HepG2 (cell line): ENCODE measurements at regions not wholly inside any gene's neighbourhood (a gene's known extent, or its start where the extent isn't known, plus 50 kb on each side); places are given as distances from the start of the nearest gene placed in this dataset.

ENCODE experiments used
- GATA4 ChIP-seq: sonication (generic); IDR thresholded peaks from 2 replicates; pipeline ENCODE4 v1.6.1; 2016; ENCODE audit warnings: antibody characterized with exemption, low read depth, borderline replicate concordance
- HMG20A ChIP-seq: IDR thresholded peaks from 2 replicates; pipeline ENCODE4 v1.6.1; 2016; ENCODE audit warnings: borderline replicate concordance
- KLF11 ChIP-seq: IDR thresholded peaks from 2 replicates; pipeline ENCODE4 v1.6.1; 2016; ENCODE audit warnings: missing compliant biosample characterization
- MAFG ChIP-seq: sonication (generic); formaldehyde crosslinking; IDR thresholded peaks from 2 replicates; pipeline ENCODE4 v1.5.1; 2020; ENCODE audit warnings: mild to moderate bottlenecking, missing genetic modification reagents
- NCOA2 ChIP-seq: sonication (generic); formaldehyde crosslinking; IDR thresholded peaks from 2 replicates; pipeline ENCODE4 v1.8.0; 2022; ENCODE audit warnings: inconsistent platforms
- POLR2AphosphoS5 ChIP-seq: IDR thresholded peaks from 2 replicates; pipeline ENCODE4 v1.6.1; 2012; ENCODE audit warnings: low read depth, low read length
- SAP130 ChIP-seq: IDR thresholded peaks from 2 replicates; pipeline ENCODE4 v1.6.1; 2016; ENCODE audit warnings: low read depth
- TEAD3 ChIP-seq: optimal IDR thresholded peaks from 2 replicates; pipeline ENCODE3; 2016; ENCODE audit warnings: borderline replicate concordance
- ZFX ChIP-seq: sonication (generic); formaldehyde crosslinking; IDR thresholded peaks from 2 replicates; pipeline ENCODE4 v1.4.0; 2020; ENCODE audit warnings: mild to moderate bottlenecking, low read depth, missing genetic modification reagents, moderate library complexity
- TF ChIP-seq, protein P1 (sequence below): sonication (generic); formaldehyde crosslinking; IDR thresholded peaks from 2 replicates; pipeline ENCODE4 v1.4.0; 2020; ENCODE audit warnings: missing genetic modification reagents
- TF ChIP-seq, protein P2 (sequence below): sonication (generic); formaldehyde crosslinking; IDR thresholded peaks from 2 replicates; pipeline ENCODE4 v1.4.0; 2020; ENCODE audit warnings: low read depth, mild to moderate bottlenecking, missing genetic modification reagents
- TF ChIP-seq, protein P3 (sequence below): sonication (generic); formaldehyde crosslinking; IDR thresholded peaks from 2 replicates; pipeline ENCODE4 v1.4.0; 2020; ENCODE audit warnings: missing genetic modification reagents, borderline replicate concordance
- TF ChIP-seq, protein P4 (sequence below): IDR thresholded peaks from 2 replicates; pipeline ENCODE4 v1.6.1; 2016; ENCODE audit warnings: missing compliant biosample characterization, missing genetic modification reagents, borderline replicate concordance
- TF ChIP-seq, protein P5 (sequence below): sonication (generic); formaldehyde crosslinking; IDR thresholded peaks from 2 replicates; pipeline ENCODE4 v1.9.0; 2022; ENCODE audit warnings: missing genetic modification reagents, mild to moderate bottlenecking, borderline replicate concordance
- TF ChIP-seq, protein P6 (sequence below): sonication (generic); formaldehyde crosslinking; IDR thresholded peaks from 2 replicates; pipeline ENCODE4 v1.5.1; 2020; ENCODE audit warnings: missing genetic modification reagents, mild to moderate bottlenecking, borderline replicate concordance
- TF ChIP-seq, protein P7 (sequence below): IDR thresholded peaks from 2 replicates; pipeline ENCODE4 v1.6.1; 2016; ENCODE audit warnings: missing genetic modification reagents, missing compliant biosample characterization

DNA sequence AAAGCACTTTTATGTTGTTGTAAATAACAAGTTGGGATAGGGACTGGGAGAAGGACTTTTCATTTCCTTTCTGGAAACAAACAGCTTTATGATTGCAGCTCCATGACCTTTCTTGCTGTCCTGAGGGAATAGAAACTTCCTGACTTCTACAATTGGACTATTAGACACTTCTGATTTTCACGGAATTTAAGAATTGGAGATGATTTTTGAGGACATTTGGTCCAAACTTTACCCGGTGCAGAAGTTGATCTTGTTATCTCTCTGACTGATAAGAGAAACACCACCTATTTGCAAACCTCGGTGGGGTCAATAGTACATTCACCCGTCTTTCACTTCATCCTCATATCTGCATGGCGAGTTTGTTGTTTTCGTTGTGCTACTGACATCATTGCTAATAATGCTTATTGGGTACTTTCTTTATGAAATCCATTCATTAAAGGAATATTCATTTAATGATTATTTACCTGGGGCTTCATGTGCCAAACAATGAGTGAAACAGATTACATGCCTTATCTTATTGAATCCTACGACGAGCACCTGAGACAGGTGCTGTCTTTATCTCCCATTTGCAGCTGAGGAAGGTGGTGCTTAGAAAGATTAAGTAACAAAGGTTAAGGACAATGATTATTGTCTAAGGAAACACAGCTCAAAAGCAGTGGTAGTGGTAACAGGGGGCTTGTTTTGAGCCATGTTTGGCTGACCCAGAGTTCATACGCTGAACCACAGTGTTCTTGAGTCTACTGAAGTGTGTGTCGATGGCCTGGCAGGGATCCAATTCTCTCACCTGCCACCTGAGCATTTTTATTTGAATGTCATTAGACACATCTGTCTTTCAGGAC lies 176.9 kb upstream of the FAM20A start (continued):
- TF ChIP-seq, protein P1, sequence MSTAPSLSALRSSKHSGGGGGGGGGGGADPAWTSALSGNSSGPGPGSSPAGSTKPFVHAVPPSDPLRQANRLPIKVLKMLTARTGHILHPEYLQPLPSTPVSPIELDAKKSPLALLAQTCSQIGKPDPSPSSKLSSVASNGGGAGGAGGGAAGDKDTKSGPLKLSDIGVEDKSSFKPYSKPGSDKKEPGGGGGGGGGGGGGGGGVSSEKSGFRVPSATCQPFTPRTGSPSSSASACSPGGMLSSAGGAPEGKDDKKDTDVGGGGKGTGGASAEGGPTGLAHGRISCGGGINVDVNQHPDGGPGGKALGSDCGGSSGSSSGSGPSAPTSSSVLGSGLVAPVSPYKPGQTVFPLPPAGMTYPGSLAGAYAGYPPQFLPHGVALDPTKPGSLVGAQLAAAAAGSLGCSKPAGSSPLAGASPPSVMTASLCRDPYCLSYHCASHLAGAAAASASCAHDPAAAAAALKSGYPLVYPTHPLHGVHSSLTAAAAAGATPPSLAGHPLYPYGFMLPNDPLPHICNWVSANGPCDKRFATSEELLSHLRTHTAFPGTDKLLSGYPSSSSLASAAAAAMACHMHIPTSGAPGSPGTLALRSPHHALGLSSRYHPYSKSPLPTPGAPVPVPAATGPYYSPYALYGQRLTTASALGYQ (CRISPR knock-in tag): peak; percentile 54; the same call in 1 of the 2 replicates
- TF ChIP-seq, protein P2, sequence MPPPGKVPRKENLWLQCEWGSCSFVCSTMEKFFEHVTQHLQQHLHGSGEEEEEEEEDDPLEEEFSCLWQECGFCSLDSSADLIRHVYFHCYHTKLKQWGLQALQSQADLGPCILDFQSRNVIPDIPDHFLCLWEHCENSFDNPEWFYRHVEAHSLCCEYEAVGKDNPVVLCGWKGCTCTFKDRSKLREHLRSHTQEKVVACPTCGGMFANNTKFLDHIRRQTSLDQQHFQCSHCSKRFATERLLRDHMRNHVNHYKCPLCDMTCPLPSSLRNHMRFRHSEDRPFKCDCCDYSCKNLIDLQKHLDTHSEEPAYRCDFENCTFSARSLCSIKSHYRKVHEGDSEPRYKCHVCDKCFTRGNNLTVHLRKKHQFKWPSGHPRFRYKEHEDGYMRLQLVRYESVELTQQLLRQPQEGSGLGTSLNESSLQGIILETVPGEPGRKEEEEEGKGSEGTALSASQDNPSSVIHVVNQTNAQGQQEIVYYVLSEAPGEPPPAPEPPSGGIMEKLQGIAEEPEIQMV: no peak
- TF ChIP-seq, protein P3, sequence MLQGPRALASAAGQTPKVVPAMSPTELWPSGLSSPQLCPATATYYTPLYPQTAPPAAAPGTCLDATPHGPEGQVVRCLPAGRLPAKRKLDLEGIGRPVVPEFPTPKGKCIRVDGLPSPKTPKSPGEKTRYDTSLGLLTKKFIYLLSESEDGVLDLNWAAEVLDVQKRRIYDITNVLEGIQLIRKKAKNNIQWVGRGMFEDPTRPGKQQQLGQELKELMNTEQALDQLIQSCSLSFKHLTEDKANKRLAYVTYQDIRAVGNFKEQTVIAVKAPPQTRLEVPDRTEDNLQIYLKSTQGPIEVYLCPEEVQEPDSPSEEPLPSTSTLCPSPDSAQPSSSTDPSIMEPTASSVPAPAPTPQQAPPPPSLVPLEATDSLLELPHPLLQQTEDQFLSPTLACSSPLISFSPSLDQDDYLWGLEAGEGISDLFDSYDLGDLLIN (CRISPR knock-in tag): no peak
- no peak for TF ChIP-seq MAFG (CRISPR knock-in tag)
- TF ChIP-seq, protein P4, sequence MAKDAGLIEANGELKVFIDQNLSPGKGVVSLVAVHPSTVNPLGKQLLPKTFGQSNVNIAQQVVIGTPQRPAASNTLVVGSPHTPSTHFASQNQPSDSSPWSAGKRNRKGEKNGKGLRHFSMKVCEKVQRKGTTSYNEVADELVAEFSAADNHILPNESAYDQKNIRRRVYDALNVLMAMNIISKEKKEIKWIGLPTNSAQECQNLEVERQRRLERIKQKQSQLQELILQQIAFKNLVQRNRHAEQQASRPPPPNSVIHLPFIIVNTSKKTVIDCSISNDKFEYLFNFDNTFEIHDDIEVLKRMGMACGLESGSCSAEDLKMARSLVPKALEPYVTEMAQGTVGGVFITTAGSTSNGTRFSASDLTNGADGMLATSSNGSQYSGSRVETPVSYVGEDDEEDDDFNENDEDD (CRISPR knock-in tag): no peak
- peak; percentile 34 for TF ChIP-seq SAP130 (CRISPR knock-in tag)
- TF ChIP-seq HMG20A: peak; percentile 71
- TF ChIP-seq, protein P5, sequence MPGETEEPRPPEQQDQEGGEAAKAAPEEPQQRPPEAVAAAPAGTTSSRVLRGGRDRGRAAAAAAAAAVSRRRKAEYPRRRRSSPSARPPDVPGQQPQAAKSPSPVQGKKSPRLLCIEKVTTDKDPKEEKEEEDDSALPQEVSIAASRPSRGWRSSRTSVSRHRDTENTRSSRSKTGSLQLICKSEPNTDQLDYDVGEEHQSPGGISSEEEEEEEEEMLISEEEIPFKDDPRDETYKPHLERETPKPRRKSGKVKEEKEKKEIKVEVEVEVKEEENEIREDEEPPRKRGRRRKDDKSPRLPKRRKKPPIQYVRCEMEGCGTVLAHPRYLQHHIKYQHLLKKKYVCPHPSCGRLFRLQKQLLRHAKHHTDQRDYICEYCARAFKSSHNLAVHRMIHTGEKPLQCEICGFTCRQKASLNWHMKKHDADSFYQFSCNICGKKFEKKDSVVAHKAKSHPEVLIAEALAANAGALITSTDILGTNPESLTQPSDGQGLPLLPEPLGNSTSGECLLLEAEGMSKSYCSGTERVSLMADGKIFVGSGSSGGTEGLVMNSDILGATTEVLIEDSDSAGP: no peak
- TF ChIP-seq POLR2AphosphoS5: peak; percentile 43; the same call in 1 of the 2 replicates
- TF ChIP-seq, protein P6, sequence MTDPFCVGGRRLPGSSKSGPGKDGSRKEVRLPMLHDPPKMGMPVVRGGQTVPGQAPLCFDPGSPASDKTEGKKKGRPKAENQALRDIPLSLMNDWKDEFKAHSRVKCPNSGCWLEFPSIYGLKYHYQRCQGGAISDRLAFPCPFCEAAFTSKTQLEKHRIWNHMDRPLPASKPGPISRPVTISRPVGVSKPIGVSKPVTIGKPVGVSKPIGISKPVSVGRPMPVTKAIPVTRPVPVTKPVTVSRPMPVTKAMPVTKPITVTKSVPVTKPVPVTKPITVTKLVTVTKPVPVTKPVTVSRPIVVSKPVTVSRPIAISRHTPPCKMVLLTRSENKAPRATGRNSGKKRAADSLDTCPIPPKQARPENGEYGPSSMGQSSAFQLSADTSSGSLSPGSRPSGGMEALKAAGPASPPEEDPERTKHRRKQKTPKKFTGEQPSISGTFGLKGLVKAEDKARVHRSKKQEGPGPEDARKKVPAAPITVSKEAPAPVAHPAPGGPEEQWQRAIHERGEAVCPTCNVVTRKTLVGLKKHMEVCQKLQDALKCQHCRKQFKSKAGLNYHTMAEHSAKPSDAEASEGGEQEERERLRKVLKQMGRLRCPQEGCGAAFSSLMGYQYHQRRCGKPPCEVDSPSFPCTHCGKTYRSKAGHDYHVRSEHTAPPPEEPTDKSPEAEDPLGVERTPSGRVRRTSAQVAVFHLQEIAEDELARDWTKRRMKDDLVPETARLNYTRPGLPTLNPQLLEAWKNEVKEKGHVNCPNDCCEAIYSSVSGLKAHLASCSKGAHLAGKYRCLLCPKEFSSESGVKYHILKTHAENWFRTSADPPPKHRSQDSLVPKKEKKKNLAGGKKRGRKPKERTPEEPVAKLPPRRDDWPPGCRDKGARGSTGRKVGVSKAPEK (CRISPR knock-in tag): no peak
- peak; percentile 29; the same call in 1 of the 2 replicates for TF ChIP-seq KLF11
- peak; percentile 80 for TF ChIP-seq NCOA2 (CRISPR knock-in tag)
- TF ChIP-seq GATA4: peak; percentile 96
- peak; percentile 44; the same call in 1 of the 2 replicates for TF ChIP-seq ZFX
- TF ChIP-seq TEAD3 (CRISPR knock-in tag): peak; percentile 9
- TF ChIP-seq, protein P7, sequence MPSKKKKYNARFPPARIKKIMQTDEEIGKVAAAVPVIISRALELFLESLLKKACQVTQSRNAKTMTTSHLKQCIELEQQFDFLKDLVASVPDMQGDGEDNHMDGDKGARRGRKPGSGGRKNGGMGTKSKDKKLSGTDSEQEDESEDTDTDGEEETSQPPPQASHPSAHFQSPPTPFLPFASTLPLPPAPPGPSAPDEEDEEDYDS (CRISPR knock-in tag): no peak
